ENCODE measurements at regions not wholly inside any gene's neighbourhood (a gene's known extent, or its start where the extent isn't known, plus 50 kb on each side); places are given as distances from the start of the nearest gene placed in this dataset.

- Histone ChIP-seq H3K27me3 (no peaks in the 10 kb centered on the region), H3K27ac (replicated peaks in 1 of 4) (no peak overlapping the region), H3K9me3 (peaks cover 0 to 6% (median 2%) of the 10 kb centered on the region in 4 donors), H3K36me3 (no peaks in the 10 kb centered on the region), H3K4me1 (peaks cover 0 to 10% (median 0%) of the 10 kb centered on the region in 4 donors), H3K4me3 (no peak overlapping the region)
- intact Hi-C loops (cut with DNase I), result no loop called here
- 89% methylated on average over 1 of the region's 1 CpG for WGBS
- no peak for DNase-seq (ENCODE audit: extremely low spot score)
- no peak for TF ChIP-seq POLR2A (IDR thresholded peaks at IDR 0.05; ENCODE audit: low read depth)
- TF ChIP-seq POLR2AphosphoS5 (IDR thresholded peaks at IDR 0.05), result no peak
- no peak for TF ChIP-seq EP300 (IDR thresholded peaks at IDR 0.05)
- TF ChIP-seq, protein P1, sequence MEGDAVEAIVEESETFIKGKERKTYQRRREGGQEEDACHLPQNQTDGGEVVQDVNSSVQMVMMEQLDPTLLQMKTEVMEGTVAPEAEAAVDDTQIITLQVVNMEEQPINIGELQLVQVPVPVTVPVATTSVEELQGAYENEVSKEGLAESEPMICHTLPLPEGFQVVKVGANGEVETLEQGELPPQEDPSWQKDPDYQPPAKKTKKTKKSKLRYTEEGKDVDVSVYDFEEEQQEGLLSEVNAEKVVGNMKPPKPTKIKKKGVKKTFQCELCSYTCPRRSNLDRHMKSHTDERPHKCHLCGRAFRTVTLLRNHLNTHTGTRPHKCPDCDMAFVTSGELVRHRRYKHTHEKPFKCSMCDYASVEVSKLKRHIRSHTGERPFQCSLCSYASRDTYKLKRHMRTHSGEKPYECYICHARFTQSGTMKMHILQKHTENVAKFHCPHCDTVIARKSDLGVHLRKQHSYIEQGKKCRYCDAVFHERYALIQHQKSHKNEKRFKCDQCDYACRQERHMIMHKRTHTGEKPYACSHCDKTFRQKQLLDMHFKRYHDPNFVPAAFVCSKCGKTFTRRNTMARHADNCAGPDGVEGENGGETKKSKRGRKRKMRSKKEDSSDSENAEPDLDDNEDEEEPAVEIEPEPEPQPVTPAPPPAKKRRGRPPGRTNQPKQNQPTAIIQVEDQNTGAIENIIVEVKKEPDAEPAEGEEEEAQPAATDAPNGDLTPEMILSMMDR (IDR thresholded peaks at IDR 0.05), result no peak
Measured at GRCh38 chr14:55519473-55520080, 60.4 kb upstream of the KTN1 start.

- Histone ChIP-seq H3K9me3 (peaks cover 0 to 6% (median 2%) of the 10 kb centered on the region in 4 donors), H3K27ac (replicated peaks in 1 of 4) (no peak overlapping the region), H3K4me1 (no peaks in the 10 kb centered on the region), H3K36me3 (no peaks in the 10 kb centered on the region), H3K4me3 (no peak overlapping the region), H3K27me3 (no peaks in the 10 kb centered on the region)
- intact Hi-C loops (cut with DNase I), result no loop called here
- no peak for DNase-seq (ENCODE audit: extremely low spot score)
- 80% methylated on average over 2 of the region's 2 CpGs for WGBS
- TF ChIP-seq POLR2A (IDR thresholded peaks at IDR 0.05; ENCODE audit: low read depth) (no peak), POLR2AphosphoS5 (IDR thresholded peaks at IDR 0.05) (no peak), EP300 (IDR thresholded peaks at IDR 0.05) (no peak)
- TF ChIP-seq, protein P1 (IDR thresholded peaks at IDR 0.05), result no peak
Measured at GRCh38 chr14:55523321-55523720, 56.7 kb upstream of the KTN1 start.

Data from esophagus muscularis mucosa (tissue), 4 donors.